ENCODE measurements at regions not wholly inside any gene's neighbourhood (a gene's known extent, or its start where the extent isn't known, plus 50 kb on each side); places are given as distances from the start of the nearest gene placed in this dataset.

DNA sequence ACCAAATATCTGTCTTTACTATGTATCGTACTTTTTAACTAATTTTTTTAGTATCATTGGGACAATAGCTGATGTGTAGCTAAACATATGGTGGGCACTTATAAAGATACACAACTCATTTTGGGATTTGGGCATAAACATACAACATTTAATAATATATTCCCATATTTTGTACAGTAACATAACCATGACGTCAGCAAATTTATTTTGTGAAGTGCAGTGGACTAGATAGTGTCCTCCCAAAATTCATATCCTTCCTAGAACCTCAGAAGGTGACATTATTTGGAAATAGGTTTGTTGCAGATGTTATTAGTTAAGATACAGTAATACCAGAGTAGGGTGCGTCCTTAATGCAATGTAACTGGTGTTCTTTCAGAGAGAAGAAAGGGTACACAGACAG, 356.7 kb downstream of the CDH7 start:
- Histone ChIP-seq H3K36me3 (ENCODE audit: control insufficient read depth in 1 of 2, insufficient read depth in 2 of 2, low read length in 2 of 2) (no peaks in the 10 kb centered on the region), H3K9me3 (ENCODE audit: control insufficient read depth in 1 of 2, insufficient read depth in 1 of 2, low read depth in 1 of 2, low read length in 2 of 2) (peaks cover 3 to 9% of the 10 kb centered on the region in 2 experiments; a peak in 2 of 4 replicates), H3K27me3 (ENCODE audit: insufficient read depth, low read length) (no peaks in the 10 kb centered on the region), H3K4me1 (ENCODE audit: control insufficient read depth in 1 of 2, insufficient read depth in 2 of 2, low read length in 2 of 2) (no peaks in the 10 kb centered on the region), H3K4me3 (replicated peaks in 1 of 2; ENCODE audit: low read depth in 1 of 2, low read length in 2 of 2) (no peak overlapping the region), H3K9me2 (ENCODE audit: insufficient read depth) (no peaks in the 10 kb centered on the region), H3K9ac (ENCODE audit: low read length) (no peak overlapping the region), H2AFZ (ENCODE audit: low read depth, low read length, poor library complexity, severe bottlenecking) (no peak overlapping the region), H4K20me1 (ENCODE audit: insufficient read depth) (no peaks in the 10 kb centered on the region), H3K4me2 (ENCODE audit: low read length) (no peak overlapping the region), H3K79me2 (ENCODE audit: insufficient read depth, low read length) (no peaks in the 10 kb centered on the region), H3K27ac (ENCODE audit: low read depth, low read length) (no peak overlapping the region)
- RAD21 ChIA-PET (ENCODE audit: low non-redundant PET in 1 of 2, low total read pairs in 2 of 2, uncharacterized antibody in 2 of 2, unreplicated experiment in 2 of 2): no interaction called here
- no peak for ATAC-seq
- DNase-seq (ENCODE audit: low read depth, low spot score): no peak
- no TSS peak for BruUV-seq (replicated peaks)
- CTCF ChIA-PET: no interaction called here
- POLR2A ChIA-PET: no interaction called here
- intact Hi-C loops (cut with micrococcal nuclease): no loop called here
- TF ChIP-seq FOSL1 (IDR thresholded peaks at IDR 0.05; ENCODE audit: low read depth) (no peak), ZNF274 (IDR thresholded peaks at IDR 0.05; ENCODE audit: low read depth, low read length) (no peak), ELF1 (IDR thresholded peaks at IDR 0.05; ENCODE audit: borderline replicate concordance, low read depth) (no peak), YY1 (IDR thresholded peaks at IDR 0.05; ENCODE audit: extremely low read depth, insufficient replicate concordance, low read depth, low read length) (no peak), POLR2A (IDR thresholded peaks at IDR 0.05; ENCODE audit: borderline replicate concordance, extremely low read depth, insufficient read depth, insufficient read length) (no peak), SP1 (IDR thresholded peaks at IDR 0.05; ENCODE audit: low read depth) (no peak), POLR2AphosphoS5 (IDR thresholded peaks at IDR 0.05; ENCODE audit: low read depth, low read length) (no peak)
- TF ChIP-seq, protein P1, sequence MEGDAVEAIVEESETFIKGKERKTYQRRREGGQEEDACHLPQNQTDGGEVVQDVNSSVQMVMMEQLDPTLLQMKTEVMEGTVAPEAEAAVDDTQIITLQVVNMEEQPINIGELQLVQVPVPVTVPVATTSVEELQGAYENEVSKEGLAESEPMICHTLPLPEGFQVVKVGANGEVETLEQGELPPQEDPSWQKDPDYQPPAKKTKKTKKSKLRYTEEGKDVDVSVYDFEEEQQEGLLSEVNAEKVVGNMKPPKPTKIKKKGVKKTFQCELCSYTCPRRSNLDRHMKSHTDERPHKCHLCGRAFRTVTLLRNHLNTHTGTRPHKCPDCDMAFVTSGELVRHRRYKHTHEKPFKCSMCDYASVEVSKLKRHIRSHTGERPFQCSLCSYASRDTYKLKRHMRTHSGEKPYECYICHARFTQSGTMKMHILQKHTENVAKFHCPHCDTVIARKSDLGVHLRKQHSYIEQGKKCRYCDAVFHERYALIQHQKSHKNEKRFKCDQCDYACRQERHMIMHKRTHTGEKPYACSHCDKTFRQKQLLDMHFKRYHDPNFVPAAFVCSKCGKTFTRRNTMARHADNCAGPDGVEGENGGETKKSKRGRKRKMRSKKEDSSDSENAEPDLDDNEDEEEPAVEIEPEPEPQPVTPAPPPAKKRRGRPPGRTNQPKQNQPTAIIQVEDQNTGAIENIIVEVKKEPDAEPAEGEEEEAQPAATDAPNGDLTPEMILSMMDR (IDR thresholded peaks at IDR 0.05 in 2 of 3, conservative IDR thresholded peaks at IDR 0.05 in 1 of 3; ENCODE audit: borderline replicate concordance in 1 of 3, insufficient read depth in 1 of 3, low read depth in 2 of 3, low read length in 2 of 3): no peak
- TF ChIP-seq, protein P2, sequence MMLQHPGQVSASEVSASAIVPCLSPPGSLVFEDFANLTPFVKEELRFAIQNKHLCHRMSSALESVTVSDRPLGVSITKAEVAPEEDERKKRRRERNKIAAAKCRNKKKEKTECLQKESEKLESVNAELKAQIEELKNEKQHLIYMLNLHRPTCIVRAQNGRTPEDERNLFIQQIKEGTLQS (IDR thresholded peaks at IDR 0.05): no peak

All from HCT116 (cell line).